Body of pancreas (tissue), 4 donors: ENCODE measurements at regions not wholly inside any gene's neighbourhood (a gene's known extent, or its start where the extent isn't known, plus 50 kb on each side); places are given as distances from the start of the nearest gene placed in this dataset.

Source experiments
- ATAC-seq: fragments of 150-250 bp; one replicate; pipeline ENCODE4 v1.9.1; 2016
- DNase-seq, 4 donors: peaks; one replicate each; pipeline ENCODE4 v3.0.0-alpha.2; 2019
- H3K27ac ChIP-seq, 4 donors: fragments of 200-600 bp; sonication (generic); 1 replicate in 3 of 4; 2 replicates in 1 of 4; pipeline versions ENCODE4 v1.5.1 to v1.6.1; 2016 to 2019; ENCODE audit warnings: mild to moderate bottlenecking in 1 of 4, mixed read lengths in 1 of 4, moderate library complexity in 1 of 4
- H3K27me3 ChIP-seq, 2 donors: fragments of 200-600 bp; sonication (generic); one replicate each; pipeline ENCODE4 v1.6.0; 2016; ENCODE audit warnings: mild to moderate bottlenecking in 1 of 2
- H3K36me3 ChIP-seq, 2 donors: fragments of 200-600 bp; sonication (generic); replicated peaks in 1 of 2; 2 replicates each; pipeline ENCODE4 v1.5.1; 2016; ENCODE audit warnings: low read depth in 2 of 2; ENCODE audit not compliant: insufficient read depth in 1 of 2
- H3K4me1 ChIP-seq: fragments of 200-600 bp; sonication (generic); one replicate; pipeline ENCODE4 v1.6.0; 2016
- H3K4me3 ChIP-seq, 2 donors: fragments of 200-600 bp; sonication (generic); 1 replicate in 1 of 2; 2 replicates in 1 of 2; pipeline ENCODE4 v1.5.1; 2016 to 2019
- H3K9me3 ChIP-seq, 3 donors: fragments of 200-600 bp; sonication (generic); 1 replicate in 2 of 3; 2 replicates in 1 of 3; pipeline ENCODE4 v1.5.1; 2016
- CTCF ChIP-seq, 7 experiments: fragments of 450-650 bp in 4 of 7; fragments of 200-600 bp in 3 of 7; sonication (generic) in 3 of 7; IDR thresholded peaks; one replicate each; pipeline ENCODE4 v1.5.1; 2016 to 2019; ENCODE audit warnings: antibody characterized with exemption in 7 of 7
- POLR2A ChIP-seq, 3 donors: fragments of 450-650 bp; IDR thresholded peaks; one replicate each; pipeline ENCODE4 v1.6.1; 2016; ENCODE audit warnings: antibody characterized with exemption in 3 of 3, mild to moderate bottlenecking in 2 of 3
- WGBS, 2 donors: methylation state at CpG; one replicate each; pipeline ENCODE4 v1.1.5; 2017; 5-methylcytosine and 5-hydroxymethylcytosine counted together
- intact Hi-C: fragments of 100-400 bp; cut with DNase I; formaldehyde crosslinking; loops from one replicate; pipeline ENCODE4 v1.15.1; 2023

DNA sequence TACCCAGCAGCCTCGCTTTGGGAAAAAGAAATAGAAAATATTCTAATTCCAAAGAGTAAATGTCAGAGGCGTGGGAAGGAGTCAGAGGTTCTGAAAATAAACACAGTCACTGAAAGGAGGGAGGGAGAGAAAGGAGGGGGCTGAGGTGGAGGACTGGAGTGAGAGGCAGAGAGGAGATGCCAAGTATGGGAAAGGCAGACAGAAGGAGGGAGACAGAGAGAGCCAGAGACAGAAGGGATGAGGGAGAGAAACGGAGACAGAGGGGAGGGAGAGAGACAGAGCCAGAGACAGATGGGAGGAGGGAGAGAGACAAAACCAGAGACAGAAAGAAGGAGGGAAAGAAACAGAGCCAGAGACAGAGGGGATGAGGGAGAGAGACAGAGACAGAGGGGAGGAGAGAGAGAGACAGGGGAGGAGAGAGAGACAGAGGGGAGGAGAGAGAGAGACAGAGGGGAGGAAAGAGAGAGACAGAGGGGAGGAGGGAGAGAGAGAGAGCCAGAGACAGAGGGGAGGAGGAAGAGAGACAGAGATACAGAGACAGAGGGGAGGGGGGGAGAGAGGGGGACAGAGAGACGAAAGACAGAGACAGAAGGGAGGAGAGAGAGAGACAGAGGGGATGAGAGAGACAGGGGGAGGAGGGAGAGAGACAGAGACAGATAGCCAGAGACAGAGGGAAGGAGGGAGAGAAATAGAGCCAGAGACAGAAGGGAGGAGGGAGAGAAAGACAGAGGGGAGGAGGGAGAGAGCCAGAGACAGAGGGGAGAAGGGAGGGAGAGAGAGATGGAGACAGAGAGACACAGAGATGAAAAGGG is 525.5 kb downstream of the MATN1 start:
- intact Hi-C loops = no loop called here
- H3K4me3 ChIP-seq = no peak overlapping the region
- TF ChIP-seq CTCF (IDR thresholded peaks at IDR 0.05) (no peak), POLR2A (IDR thresholded peaks at IDR 0.05) (no peak)
- ATAC-seq (no peak), DNase-seq (peak in 1 of 4 donors; percentile 12)
- no peaks in the 10 kb centered on the region for H3K4me1 ChIP-seq
- no peak overlapping the region for H3K27ac ChIP-seq
- 27 to 39% methylated on average over 4 of the region's 4 CpGs for WGBS, 2 donors
- no peaks in the 10 kb centered on the region for H3K9me3 ChIP-seq
- H3K27me3 ChIP-seq = no peaks in the 10 kb centered on the region
- no peaks in the 10 kb centered on the region for H3K36me3 ChIP-seq

DNA sequence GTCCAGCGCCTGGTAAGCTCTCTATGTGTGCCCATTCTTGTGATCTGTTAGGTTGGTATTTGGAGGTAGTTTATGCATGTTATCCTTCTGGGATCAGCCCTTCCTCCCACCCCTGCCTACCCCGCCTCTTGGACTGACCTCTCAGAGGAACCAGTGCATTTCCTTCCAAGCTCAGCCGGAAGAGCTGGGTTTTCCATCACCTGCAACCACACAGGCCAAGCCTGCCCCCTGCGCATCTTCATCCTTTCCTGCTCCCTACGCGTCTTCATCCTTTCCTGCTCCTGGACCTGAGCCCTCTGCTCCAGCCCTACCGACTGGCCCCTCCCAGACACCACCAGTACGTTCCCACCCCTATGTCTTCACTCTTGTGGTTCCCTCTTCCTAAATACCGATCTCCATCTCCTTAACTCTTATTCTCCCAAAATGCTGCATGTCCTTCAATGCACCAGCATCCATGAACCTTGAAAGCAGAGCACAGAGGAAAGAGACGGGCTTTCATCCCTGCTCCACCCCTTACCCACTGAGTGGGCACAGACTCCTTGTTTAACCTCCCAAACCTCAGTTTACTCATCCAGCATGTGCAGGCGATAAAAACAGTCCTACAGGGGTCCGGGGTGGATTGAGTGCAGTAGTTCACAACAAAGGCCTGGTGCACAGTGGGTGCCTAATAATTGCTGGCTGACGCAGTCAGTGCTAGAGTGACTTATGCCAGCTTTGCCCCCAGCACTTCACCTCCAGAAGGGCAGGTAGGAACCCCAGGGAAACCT is 526.3 kb downstream of the MATN1 start:
- WGBS, 2 donors = 53 to 58% methylated on average over 13 of the region's 13 CpGs
- Histone ChIP-seq H3K4me1 (no peaks in the 10 kb centered on the region), H3K9me3 (no peaks in the 10 kb centered on the region), H3K27me3 (no peaks in the 10 kb centered on the region), H3K4me3 (no peak overlapping the region), H3K36me3 (no peaks in the 10 kb centered on the region), H3K27ac (no peak overlapping the region)
- no peak for DNase-seq
- no peak for ATAC-seq
- TF ChIP-seq POLR2A (IDR thresholded peaks at IDR 0.05) = no peak
- no peak for TF ChIP-seq CTCF (IDR thresholded peaks at IDR 0.05)
- intact Hi-C loops = no loop called here

DNA sequence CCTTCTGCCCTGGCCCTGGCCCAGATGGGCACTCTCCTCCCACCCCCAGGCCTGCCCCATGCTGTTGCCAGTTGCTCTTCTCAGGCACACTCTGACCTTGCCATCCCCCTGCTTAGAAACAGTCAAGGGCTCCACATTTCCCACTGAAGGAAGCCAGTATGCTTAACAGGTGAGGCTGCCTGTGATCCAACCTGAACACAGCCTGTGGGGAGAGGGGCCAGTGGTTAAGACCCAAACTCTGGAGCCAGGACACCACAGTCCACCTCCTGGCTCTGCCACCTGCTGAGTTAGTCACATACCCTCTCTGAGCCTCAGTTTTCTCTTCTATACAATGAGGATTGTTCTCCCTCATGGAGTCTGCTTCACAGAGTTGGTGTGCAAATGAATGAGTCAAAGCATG is 526.9 kb downstream of the MATN1 start:
- no peaks in the 10 kb centered on the region for H3K36me3 ChIP-seq
- no peaks in the 10 kb centered on the region for H3K9me3 ChIP-seq
- H3K4me1 ChIP-seq = no peaks in the 10 kb centered on the region
- H3K4me3 ChIP-seq = no peak overlapping the region
- DNase-seq (no peak), ATAC-seq (no peak)
- H3K27ac ChIP-seq = no peak overlapping the region
- no peaks in the 10 kb centered on the region for H3K27me3 ChIP-seq
- intact Hi-C loops = no loop called here
- TF ChIP-seq POLR2A (IDR thresholded peaks at IDR 0.05) (no peak), CTCF (IDR thresholded peaks at IDR 0.05) (no peak)

DNA sequence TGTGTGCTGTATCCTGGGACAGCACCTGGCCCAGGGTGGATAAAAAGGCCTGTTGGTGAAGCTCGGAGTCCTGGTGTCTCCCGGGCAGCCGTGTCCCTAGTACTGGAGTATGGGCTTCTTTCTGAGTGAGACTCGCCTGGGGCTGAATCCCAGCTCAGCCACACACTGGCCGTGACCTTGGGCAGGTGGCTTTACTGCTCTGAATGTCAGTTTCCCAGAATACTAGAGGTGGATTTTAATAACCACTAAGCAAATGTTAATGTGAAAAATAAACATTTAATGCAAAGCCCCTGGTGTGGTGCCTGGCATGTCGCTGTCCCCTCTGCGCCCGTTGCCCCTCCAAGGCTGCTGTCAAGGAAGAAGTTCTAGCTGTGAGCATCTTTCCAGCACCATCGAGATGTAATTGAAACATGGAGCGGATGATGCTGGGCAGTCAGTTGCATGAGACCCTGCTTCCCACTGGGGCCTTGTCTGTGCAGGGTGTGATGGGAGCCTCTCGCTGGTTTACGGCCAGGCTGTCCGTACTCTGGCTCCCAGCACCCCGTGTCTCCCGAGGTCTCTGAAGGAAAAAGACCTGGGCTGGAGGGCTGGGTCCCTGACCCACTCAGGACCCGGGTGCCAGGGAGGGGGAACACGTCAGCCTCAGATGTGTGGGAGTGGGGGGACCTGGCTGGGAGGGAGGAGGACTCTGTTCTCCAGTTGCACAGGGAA is 527.8 kb downstream of the MATN1 start:
- intact Hi-C loops = no loop called here
- no peak for DNase-seq
- no peak for ATAC-seq
- H3K4me1 ChIP-seq = no peaks in the 10 kb centered on the region
- 54 to 57% methylated on average over 11 to 17 of the region's 17 CpGs for WGBS, 2 donors
- no peaks in the 10 kb centered on the region for H3K27me3 ChIP-seq
- TF ChIP-seq CTCF (IDR thresholded peaks at IDR 0.05) (no peak), POLR2A (IDR thresholded peaks at IDR 0.05) (no peak)
- no peak overlapping the region for H3K27ac ChIP-seq
- no peaks in the 10 kb centered on the region for H3K36me3 ChIP-seq
- no peak overlapping the region for H3K4me3 ChIP-seq
- H3K9me3 ChIP-seq = no peaks in the 10 kb centered on the region
